ENCODE measurements at regions not wholly inside any gene's neighbourhood (a gene's known extent, or its start where the extent isn't known, plus 50 kb on each side); places are given as distances from the start of the nearest gene placed in this dataset.

DNA sequence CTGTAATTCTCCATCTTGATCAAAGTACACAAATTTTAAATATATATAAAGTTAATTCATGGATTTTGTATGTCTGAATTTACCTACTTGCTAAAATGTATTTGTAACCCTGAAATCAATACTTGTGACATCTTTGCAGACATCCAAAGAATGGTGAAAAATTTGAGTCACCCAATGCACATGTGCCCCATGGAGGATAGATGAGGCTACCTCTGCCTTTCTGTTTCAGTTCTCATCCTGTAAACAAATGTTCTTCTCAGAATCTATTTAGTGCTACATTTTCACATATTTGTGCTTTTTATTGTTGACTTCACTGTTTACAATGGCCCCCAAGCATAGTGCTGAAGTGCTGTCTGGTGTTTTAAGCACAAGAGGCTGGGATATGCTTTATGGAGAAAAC is 171.5 kb downstream of the LRATD1 start:
- TF ChIP-seq, protein P1, sequence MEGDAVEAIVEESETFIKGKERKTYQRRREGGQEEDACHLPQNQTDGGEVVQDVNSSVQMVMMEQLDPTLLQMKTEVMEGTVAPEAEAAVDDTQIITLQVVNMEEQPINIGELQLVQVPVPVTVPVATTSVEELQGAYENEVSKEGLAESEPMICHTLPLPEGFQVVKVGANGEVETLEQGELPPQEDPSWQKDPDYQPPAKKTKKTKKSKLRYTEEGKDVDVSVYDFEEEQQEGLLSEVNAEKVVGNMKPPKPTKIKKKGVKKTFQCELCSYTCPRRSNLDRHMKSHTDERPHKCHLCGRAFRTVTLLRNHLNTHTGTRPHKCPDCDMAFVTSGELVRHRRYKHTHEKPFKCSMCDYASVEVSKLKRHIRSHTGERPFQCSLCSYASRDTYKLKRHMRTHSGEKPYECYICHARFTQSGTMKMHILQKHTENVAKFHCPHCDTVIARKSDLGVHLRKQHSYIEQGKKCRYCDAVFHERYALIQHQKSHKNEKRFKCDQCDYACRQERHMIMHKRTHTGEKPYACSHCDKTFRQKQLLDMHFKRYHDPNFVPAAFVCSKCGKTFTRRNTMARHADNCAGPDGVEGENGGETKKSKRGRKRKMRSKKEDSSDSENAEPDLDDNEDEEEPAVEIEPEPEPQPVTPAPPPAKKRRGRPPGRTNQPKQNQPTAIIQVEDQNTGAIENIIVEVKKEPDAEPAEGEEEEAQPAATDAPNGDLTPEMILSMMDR (conservative IDR thresholded peaks at IDR 0.05; ENCODE audit: low read depth, low read length), result no peak
- no peak for TF ChIP-seq EZH2 (IDR thresholded peaks at IDR 0.05; ENCODE audit: low read length, unreplicated experiment)

All from PC-3 (cell line).